ENCODE measurements at regions not wholly inside any gene's neighbourhood (a gene's known extent, or its start where the extent isn't known, plus 50 kb on each side); places are given as distances from the start of the nearest gene placed in this dataset.

DNA sequence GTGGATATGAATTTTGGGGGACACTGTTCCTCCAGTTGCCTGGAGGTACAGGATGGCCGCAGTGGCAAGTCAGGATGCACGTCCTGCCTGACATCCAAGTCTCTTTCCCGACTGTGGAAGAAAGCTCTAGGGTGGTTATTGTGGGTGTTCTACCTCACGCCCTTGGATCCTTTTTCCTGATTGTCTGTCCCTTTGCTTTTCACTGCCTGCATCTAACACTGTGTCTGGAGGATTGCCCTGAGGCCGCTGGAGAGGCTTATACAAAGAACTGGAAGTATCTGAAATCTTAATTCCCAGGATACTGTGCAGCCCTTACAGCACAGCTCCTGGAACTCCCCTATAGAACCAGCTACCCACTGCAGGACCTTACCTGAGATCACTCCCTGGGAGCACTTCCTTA lies 250.5 kb downstream of the TFCP2L1 start:
- Histone ChIP-seq H3K27me3 (ENCODE audit: insufficient read depth, low read depth) (peaks cover 77% of the 10 kb centered on the region), H3F3A (ENCODE audit: insufficient read depth, low read depth) (no peaks in the 10 kb centered on the region), H3K4me2 (no peak overlapping the region), H3K4me3 (no peak overlapping the region), H3K36me3 (ENCODE audit: low read depth) (no peaks in the 10 kb centered on the region), H3K79me2 (ENCODE audit: low read depth) (no peaks in the 10 kb centered on the region), H3K9me2 (ENCODE audit: insufficient read depth) (no peaks in the 10 kb centered on the region), H4K20me1 (ENCODE audit: insufficient read depth) (no peaks in the 10 kb centered on the region), H3K4me1 (replicated peaks; ENCODE audit: insufficient read depth) (no peaks in the 10 kb centered on the region), H3K9me3 (ENCODE audit: insufficient read depth, low read depth) (no peaks in the 10 kb centered on the region), H3K27ac (no peak overlapping the region), H2AFZ (no peak overlapping the region)
- intact Hi-C loops (cut with micrococcal nuclease; ENCODE audit: unreplicated experiment) = loop anchor here (10.0 kb wide), 1 partner anchor 80 kb away; no protein-coding TSS in a partner anchor
- no TSS peak for BruUV-seq (replicated peaks)
- ChIA-PET CTCF (interaction anchor here (0.7 kb wide), 1 partner anchor 118 kb away, joined by 3 read pairs; no protein-coding TSS in a partner anchor), POLR2A (ENCODE audit: unreplicated experiment) (no interaction called here)
- no peak for DNase-seq
- TF ChIP-seq, protein P1, sequence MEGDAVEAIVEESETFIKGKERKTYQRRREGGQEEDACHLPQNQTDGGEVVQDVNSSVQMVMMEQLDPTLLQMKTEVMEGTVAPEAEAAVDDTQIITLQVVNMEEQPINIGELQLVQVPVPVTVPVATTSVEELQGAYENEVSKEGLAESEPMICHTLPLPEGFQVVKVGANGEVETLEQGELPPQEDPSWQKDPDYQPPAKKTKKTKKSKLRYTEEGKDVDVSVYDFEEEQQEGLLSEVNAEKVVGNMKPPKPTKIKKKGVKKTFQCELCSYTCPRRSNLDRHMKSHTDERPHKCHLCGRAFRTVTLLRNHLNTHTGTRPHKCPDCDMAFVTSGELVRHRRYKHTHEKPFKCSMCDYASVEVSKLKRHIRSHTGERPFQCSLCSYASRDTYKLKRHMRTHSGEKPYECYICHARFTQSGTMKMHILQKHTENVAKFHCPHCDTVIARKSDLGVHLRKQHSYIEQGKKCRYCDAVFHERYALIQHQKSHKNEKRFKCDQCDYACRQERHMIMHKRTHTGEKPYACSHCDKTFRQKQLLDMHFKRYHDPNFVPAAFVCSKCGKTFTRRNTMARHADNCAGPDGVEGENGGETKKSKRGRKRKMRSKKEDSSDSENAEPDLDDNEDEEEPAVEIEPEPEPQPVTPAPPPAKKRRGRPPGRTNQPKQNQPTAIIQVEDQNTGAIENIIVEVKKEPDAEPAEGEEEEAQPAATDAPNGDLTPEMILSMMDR (conservative IDR thresholded peaks at IDR 0.05) = no peak
- no peak for TF ChIP-seq EZH2 (IDR thresholded peaks at IDR 0.05; ENCODE audit: low read depth)

- H3F3A ChIP-seq (ENCODE audit: insufficient read depth, low read depth) = no peaks in the 10 kb centered on the region
- intact Hi-C loops (cut with micrococcal nuclease; ENCODE audit: unreplicated experiment) = loop anchor here (10.0 kb wide), 1 partner anchor 81 kb away; no protein-coding TSS in a partner anchor
- TF ChIP-seq, protein P1 (conservative IDR thresholded peaks at IDR 0.05) = no peak
- TF ChIP-seq EZH2 (IDR thresholded peaks at IDR 0.05; ENCODE audit: low read depth) = no peak
- H2AFZ ChIP-seq = no peak overlapping the region
- CTCF ChIA-PET = no interaction called here
- no peaks in the 10 kb centered on the region for H3K9me3 ChIP-seq (ENCODE audit: insufficient read depth, low read depth)
- H3K27ac ChIP-seq = no peak overlapping the region
- H4K20me1 ChIP-seq (ENCODE audit: insufficient read depth) = no peaks in the 10 kb centered on the region
- no peaks in the 10 kb centered on the region for H3K79me2 ChIP-seq (ENCODE audit: low read depth)
- no peaks in the 10 kb centered on the region for H3K36me3 ChIP-seq (ENCODE audit: low read depth)
- H3K4me1 ChIP-seq (replicated peaks; ENCODE audit: insufficient read depth) = no peaks in the 10 kb centered on the region
- POLR2A ChIA-PET (ENCODE audit: unreplicated experiment) = no interaction called here
- DNase-seq = no peak
- H3K27me3 ChIP-seq (ENCODE audit: insufficient read depth, low read depth) = peaks cover 60% of the 10 kb centered on the region
- H3K4me3 ChIP-seq = no peak overlapping the region
- no peak overlapping the region for H3K4me2 ChIP-seq
- H3K9me2 ChIP-seq (ENCODE audit: insufficient read depth) = no peaks in the 10 kb centered on the region
- no TSS peak for BruUV-seq (replicated peaks)
Measured at GRCh38 chr2:121036226-121036692, 248.7 kb downstream of the TFCP2L1 start.

DNA sequence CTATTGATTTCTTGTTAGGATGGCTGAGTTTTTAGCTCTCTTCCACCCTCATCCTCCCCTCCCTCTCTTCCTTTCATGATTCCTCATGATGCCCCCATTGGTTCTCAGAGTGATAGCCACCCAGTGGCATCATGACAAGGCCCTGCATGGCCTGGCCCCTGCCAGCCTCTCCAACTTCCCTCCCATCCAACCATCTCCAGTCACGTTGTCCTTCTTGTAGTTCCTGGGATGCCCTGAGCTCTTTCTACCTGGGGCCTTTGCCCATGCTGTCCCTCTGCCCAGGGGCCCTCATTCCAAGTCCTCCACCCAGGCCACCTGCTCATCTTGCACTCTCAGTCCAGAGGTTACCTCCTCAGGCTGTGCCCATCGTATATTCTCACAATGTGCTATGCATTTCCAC lies 247.5 kb downstream of the TFCP2L1 start:
- Histone ChIP-seq H3F3A (ENCODE audit: insufficient read depth, low read depth) (no peaks in the 10 kb centered on the region), H3K27ac (no peak overlapping the region), H3K9me2 (ENCODE audit: insufficient read depth) (no peaks in the 10 kb centered on the region), H3K4me2 (no peak overlapping the region), H3K9me3 (ENCODE audit: insufficient read depth, low read depth) (no peaks in the 10 kb centered on the region), H3K36me3 (ENCODE audit: low read depth) (no peaks in the 10 kb centered on the region), H3K4me3 (no peak overlapping the region), H3K27me3 (ENCODE audit: insufficient read depth, low read depth) (peaks cover 53% of the 10 kb centered on the region), H3K4me1 (replicated peaks; ENCODE audit: insufficient read depth) (no peaks in the 10 kb centered on the region), H3K79me2 (ENCODE audit: low read depth) (no peaks in the 10 kb centered on the region), H4K20me1 (ENCODE audit: insufficient read depth) (no peaks in the 10 kb centered on the region), H2AFZ (no peak overlapping the region)
- POLR2A ChIA-PET (ENCODE audit: unreplicated experiment) = interaction anchor here (0.5 kb wide), 1 partner anchor 561 kb away, joined by 6 read pairs; no protein-coding TSS in a partner anchor
- intact Hi-C loops (cut with micrococcal nuclease; ENCODE audit: unreplicated experiment) = loop anchor here (10.0 kb wide), 1 partner anchor 83 kb away; no protein-coding TSS in a partner anchor
- no peak for TF ChIP-seq EZH2 (IDR thresholded peaks at IDR 0.05; ENCODE audit: low read depth)
- TF ChIP-seq, protein P1 (conservative IDR thresholded peaks at IDR 0.05) = no peak
- CTCF ChIA-PET = no interaction called here
- no TSS peak for BruUV-seq (replicated peaks)
- DNase-seq = no peak
